Endothelial cell of umbilical vein (primary cell): ENCODE measurements at regions not wholly inside any gene's neighbourhood (a gene's known extent, or its start where the extent isn't known, plus 50 kb on each side); places are given as distances from the start of the nearest gene placed in this dataset.

Experiments
- EZH2 ChIP-seq: IDR thresholded peaks from 2 replicates; pipeline ENCODE4 v1.6.1; 2012; ENCODE audit warnings: borderline replicate concordance, low read depth, mild to moderate bottlenecking, moderate library complexity, low read length, inconsistent platforms; ENCODE audit not compliant: severe bottlenecking
- JUN ChIP-seq: IDR thresholded peaks from 2 replicates; pipeline ENCODE4 v1.6.1; 2011; ENCODE audit warnings: borderline replicate concordance, low read depth; ENCODE audit not compliant: insufficient read length, insufficient read depth
- POLR2A ChIP-seq: IDR thresholded peaks from 2 replicates; pipeline ENCODE4 v1.6.1; 2012; ENCODE audit warnings: low read depth, mild to moderate bottlenecking, control low read depth, low read length
- POLR2AphosphoS5 ChIP-seq: IDR thresholded peaks from 2 replicates; pipeline ENCODE4 v1.6.1; 2012; ENCODE audit warnings: low read depth, mild to moderate bottlenecking, control low read depth, low read length, moderate library complexity; ENCODE audit not compliant: insufficient read depth
- TF ChIP-seq, protein P1 (sequence below), 2 donors: IDR thresholded peaks; 1 replicate in 1 of 2; 2 replicates in 1 of 2; pipeline ENCODE4 v1.5.1; 2011; ENCODE audit warnings: low read length in 2 of 2, mild to moderate bottlenecking in 2 of 2, moderate library complexity in 2 of 2, control low read depth in 1 of 2, inconsistent platforms in 1 of 2, low read depth in 1 of 2; ENCODE audit not compliant: insufficient read depth in 1 of 2; ENCODE audit errors: extremely low read depth in 1 of 2
- TF ChIP-seq, protein P2 (sequence below): IDR thresholded peaks from 2 replicates; pipeline ENCODE4 v1.6.1; 2011; ENCODE audit not compliant: insufficient read depth, insufficient read length

GRCh38 chrY:19456855-19457448, 287.6 kb downstream of the KDM5D start:
- TF ChIP-seq POLR2AphosphoS5 = no peak
- no peak for TF ChIP-seq POLR2A
- TF ChIP-seq, protein P1, sequence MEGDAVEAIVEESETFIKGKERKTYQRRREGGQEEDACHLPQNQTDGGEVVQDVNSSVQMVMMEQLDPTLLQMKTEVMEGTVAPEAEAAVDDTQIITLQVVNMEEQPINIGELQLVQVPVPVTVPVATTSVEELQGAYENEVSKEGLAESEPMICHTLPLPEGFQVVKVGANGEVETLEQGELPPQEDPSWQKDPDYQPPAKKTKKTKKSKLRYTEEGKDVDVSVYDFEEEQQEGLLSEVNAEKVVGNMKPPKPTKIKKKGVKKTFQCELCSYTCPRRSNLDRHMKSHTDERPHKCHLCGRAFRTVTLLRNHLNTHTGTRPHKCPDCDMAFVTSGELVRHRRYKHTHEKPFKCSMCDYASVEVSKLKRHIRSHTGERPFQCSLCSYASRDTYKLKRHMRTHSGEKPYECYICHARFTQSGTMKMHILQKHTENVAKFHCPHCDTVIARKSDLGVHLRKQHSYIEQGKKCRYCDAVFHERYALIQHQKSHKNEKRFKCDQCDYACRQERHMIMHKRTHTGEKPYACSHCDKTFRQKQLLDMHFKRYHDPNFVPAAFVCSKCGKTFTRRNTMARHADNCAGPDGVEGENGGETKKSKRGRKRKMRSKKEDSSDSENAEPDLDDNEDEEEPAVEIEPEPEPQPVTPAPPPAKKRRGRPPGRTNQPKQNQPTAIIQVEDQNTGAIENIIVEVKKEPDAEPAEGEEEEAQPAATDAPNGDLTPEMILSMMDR (IDR thresholded peaks at IDR 0.05; ENCODE audit: extremely low read depth in 1 of 2, insufficient read depth in 1 of 2, low read depth in 1 of 2, low read length in 2 of 2) = no peak
- TF ChIP-seq EZH2 = no peak
- no peak for TF ChIP-seq JUN
- TF ChIP-seq, protein P2, sequence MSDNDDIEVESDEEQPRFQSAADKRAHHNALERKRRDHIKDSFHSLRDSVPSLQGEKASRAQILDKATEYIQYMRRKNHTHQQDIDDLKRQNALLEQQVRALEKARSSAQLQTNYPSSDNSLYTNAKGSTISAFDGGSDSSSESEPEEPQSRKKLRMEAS = no peak
